IMR-90 (cell line): ENCODE measurements at regions not wholly inside any gene's neighbourhood (a gene's known extent, or its start where the extent isn't known, plus 50 kb on each side); places are given as distances from the start of the nearest gene placed in this dataset.

Experiments used
- ATAC-seq: fragments of 200-7000 bp; cut with Tn5 transposase; 2 replicates; pipeline ENCODE4 v1.9.1; 2020; ENCODE audit warnings: low read depth, mild to moderate bottlenecking, moderate library complexity
- BruUV-seq: library from RNA; stranded (reverse); fragments of 400-500 nt; replicated peaks from 2 replicates; lab custom pipeline; 2021; lab: Mats Ljungman, UMichigan
- CTCF ChIA-PET: fragments of 300-600 bp; formaldehyde crosslinking; extraction: SDS; loops from one replicate; lab custom pipeline; 2021; ENCODE audit warnings: antibody characterized with exemption; lab: Yijun Ruan, JAX
- POLR2A ChIA-PET: fragments of 300-600 bp; sonication (Branson Sonifier 250); formaldehyde crosslinking; loops from one replicate; lab custom pipeline; 2022; ENCODE audit warnings: antibody characterized with exemption; ENCODE audit not compliant: unreplicated experiment; lab: Charles Lee
- DNase-seq: peaks from one replicate; pipeline ENCODE4 v3.0.0; 2013
- H2AFZ ChIP-seq: replicated peaks from 2 replicates; pipeline ENCODE3; 2013; ENCODE audit warnings: low read length, mild to moderate bottlenecking; ENCODE audit not compliant: poor library complexity
- H2AK5ac ChIP-seq: 2 replicates; pipeline ENCODE4 v1.6.1; 2013; ENCODE audit warnings: low read depth, low read length, inconsistent platforms
- H2AK9ac ChIP-seq: replicated peaks from 2 replicates; pipeline ENCODE3; 2013; ENCODE audit warnings: mild to moderate bottlenecking, low read depth, low read length, moderate library complexity; ENCODE audit not compliant: poor library complexity
- H2BK120ac ChIP-seq: 2 replicates; pipeline ENCODE4 v1.6.1; 2013; ENCODE audit warnings: low read depth, low read length, inconsistent platforms
- H2BK15ac ChIP-seq: 3 replicates; pipeline ENCODE4 v1.6.1; 2013; ENCODE audit warnings: low read depth, low read length, inconsistent platforms
- H2BK20ac ChIP-seq: 2 replicates; pipeline ENCODE4 v1.6.1; 2013; ENCODE audit warnings: low read depth, mild to moderate bottlenecking, inconsistent platforms, low read length, moderate library complexity
- H2BK5ac ChIP-seq: 2 replicates; pipeline ENCODE4 v1.6.1; 2013; ENCODE audit warnings: mild to moderate bottlenecking, low read depth, low read length, inconsistent platforms; ENCODE audit not compliant: poor library complexity, severe bottlenecking
- H3K14ac ChIP-seq: replicated peaks from 2 replicates; pipeline ENCODE4 v1.6.1; 2013; ENCODE audit warnings: low read depth, low read length, inconsistent platforms
- H3K18ac ChIP-seq: 2 replicates; pipeline ENCODE4 v1.6.1; 2013; ENCODE audit warnings: low read depth, low read length, control low read depth
- H3K23ac ChIP-seq: 2 replicates; pipeline ENCODE4 v1.6.1; 2013; ENCODE audit warnings: low read depth, low read length, inconsistent platforms
- H3K27ac ChIP-seq: 2 replicates; pipeline ENCODE4 v1.5.1; 2013; ENCODE audit warnings: mild to moderate bottlenecking, control low read depth, low read length; ENCODE audit not compliant: insufficient read depth
- H3K27me3 ChIP-seq: 2 replicates; pipeline ENCODE4 v1.6.1; 2013; ENCODE audit warnings: low read length; ENCODE audit not compliant: control insufficient read depth, insufficient read depth
- H3K36me3 ChIP-seq: 2 replicates; pipeline ENCODE4 v1.6.1; 2013; ENCODE audit warnings: low read length, mixed read lengths; ENCODE audit not compliant: control insufficient read depth, insufficient read depth
- H3K4ac ChIP-seq: 2 replicates; pipeline ENCODE4 v1.6.1; 2013; ENCODE audit warnings: low read depth, low read length, inconsistent platforms
- H3K4me1 ChIP-seq: 2 replicates; pipeline ENCODE4 v1.6.1; 2013; ENCODE audit warnings: low read length, mixed read lengths; ENCODE audit not compliant: control insufficient read depth, insufficient read depth
- H3K4me2 ChIP-seq: 2 replicates; pipeline ENCODE4 v1.6.1; 2013; ENCODE audit warnings: low read depth, mild to moderate bottlenecking, control low read depth, low read length, moderate library complexity
- H3K4me3 ChIP-seq: 2 replicates; pipeline ENCODE4 v1.5.1; 2013; ENCODE audit warnings: low read depth, mild to moderate bottlenecking, control low read depth, low read length, moderate library complexity; ENCODE audit not compliant: insufficient read depth
- H3K56ac ChIP-seq: 2 replicates; pipeline ENCODE4 v1.6.1; 2013; ENCODE audit warnings: low read length, inconsistent platforms; ENCODE audit not compliant: insufficient read depth; ENCODE audit errors: extremely low read depth
- H3K79me1 ChIP-seq, 2 experiments: 2 replicates each; pipeline ENCODE4 v1.6.1; 2013; ENCODE audit warnings: low read length in 2 of 2, inconsistent platforms in 1 of 2, low read depth in 1 of 2
- H3K9ac ChIP-seq: 2 replicates; pipeline ENCODE4 v1.6.1; 2013; ENCODE audit warnings: low read depth, low read length, control low read depth
- H3K9me1 ChIP-seq: 2 replicates; pipeline ENCODE4 v1.6.1; 2013; ENCODE audit warnings: low read length, inconsistent platforms; ENCODE audit not compliant: insufficient read depth
- H3K9me3 ChIP-seq: 2 replicates; pipeline ENCODE4 v1.6.1; 2013; ENCODE audit warnings: low read length; ENCODE audit not compliant: control insufficient read depth, insufficient read depth
- H4K20me1 ChIP-seq: 2 replicates; pipeline ENCODE4 v1.6.1; 2013; ENCODE audit warnings: low read length, inconsistent platforms; ENCODE audit not compliant: insufficient read depth
- H4K5ac ChIP-seq: 2 replicates; pipeline ENCODE4 v1.6.1; 2013; ENCODE audit warnings: mild to moderate bottlenecking, low read depth, low read length, control low read depth
- H4K8ac ChIP-seq, 2 experiments: 2 replicates each; pipeline ENCODE4 v1.6.1; 2013; ENCODE audit warnings: low read depth in 2 of 2, low read length in 2 of 2, control low read depth in 1 of 2, inconsistent platforms in 1 of 2
- H4K91ac ChIP-seq: 2 replicates; pipeline ENCODE4 v1.6.1; 2013; ENCODE audit warnings: low read depth, low read length, inconsistent platforms; ENCODE audit not compliant: insufficient read depth
- BHLHE40 ChIP-seq: fragments of 150-350 bp; IDR thresholded peaks from 2 replicates; pipeline ENCODE4 v1.6.1; 2016; ENCODE audit warnings: mild to moderate bottlenecking, low read depth, low read length
- CEBPB ChIP-seq: IDR thresholded peaks from 2 replicates; pipeline ENCODE4 v1.6.1; 2012; ENCODE audit warnings: low read depth, low read length, improper control_type of control experiment
- CHD1 ChIP-seq: IDR thresholded peaks from 2 replicates; pipeline ENCODE4 v1.6.1; 2012; ENCODE audit warnings: low read depth, low read length, improper control_type of control experiment
- ELK1 ChIP-seq: fragments of 150-350 bp; IDR thresholded peaks from 2 replicates; pipeline ENCODE4 v1.6.1; 2016; ENCODE audit warnings: low read depth, mild to moderate bottlenecking, low read length, moderate library complexity, borderline replicate concordance
- FOS ChIP-seq: fragments of 150-350 bp; IDR thresholded peaks from 2 replicates; pipeline ENCODE4 v1.6.1; 2016; ENCODE audit warnings: low read depth, low read length
- MAFK ChIP-seq: IDR thresholded peaks from 2 replicates; pipeline ENCODE4 v1.6.1; 2012; ENCODE audit warnings: low read depth, low read length, improper control_type of control experiment
- MAZ ChIP-seq: IDR thresholded peaks from 2 replicates; pipeline ENCODE4 v1.6.1; 2012; ENCODE audit warnings: low read depth, mild to moderate bottlenecking, low read length, improper control_type of control experiment, moderate library complexity, borderline replicate concordance
- MXI1 ChIP-seq: IDR thresholded peaks from 2 replicates; pipeline ENCODE4 v1.6.1; 2012; ENCODE audit warnings: low read depth, mild to moderate bottlenecking, low read length, moderate library complexity, borderline replicate concordance
- NFE2L2 ChIP-seq: fragments of 150-350 bp; IDR thresholded peaks from 2 replicates; pipeline ENCODE4 v1.6.1; 2016; ENCODE audit warnings: low read depth, mild to moderate bottlenecking, low read length
- POLR2A ChIP-seq: IDR thresholded peaks from 2 replicates; pipeline ENCODE4 v1.6.1; 2012; ENCODE audit warnings: mild to moderate bottlenecking, low read depth, low read length
- RAD21 ChIP-seq: IDR thresholded peaks from 2 replicates; pipeline ENCODE4 v1.6.1; 2012; ENCODE audit warnings: low read length, improper control_type of control experiment
- RCOR1 ChIP-seq: IDR thresholded peaks from 2 replicates; pipeline ENCODE4 v1.6.1; 2012; ENCODE audit warnings: mild to moderate bottlenecking, low read length, improper control_type of control experiment; ENCODE audit not compliant: insufficient replicate concordance
- RFX5 ChIP-seq: IDR thresholded peaks from 2 replicates; pipeline ENCODE4 v1.8.0; 2012; ENCODE audit warnings: low read depth, mild to moderate bottlenecking, low read length, moderate library complexity
- SMC3 ChIP-seq: fragments of 150-350 bp; IDR thresholded peaks from 2 replicates; pipeline ENCODE4 v1.6.1; 2016; ENCODE audit warnings: low read depth, mild to moderate bottlenecking, antibody characterized with exemption, low read length, moderate library complexity
- USF2 ChIP-seq: fragments of 150-350 bp; IDR thresholded peaks from 2 replicates; pipeline ENCODE4 v1.6.1; 2017; ENCODE audit warnings: mild to moderate bottlenecking, antibody characterized with exemption, low read length, low read depth
- WGBS, 2 experiments: methylation state at CpG; one replicate each; pipeline versions ENCODE4 v1.1.5 to v1.1.7; 2013; ENCODE audit warnings: missing lambda C conversion rate in 2 of 2; ENCODE audit not compliant: insufficient read length in 1 of 2; ENCODE audit errors: extremely low coverage in 2 of 2; 5-methylcytosine and 5-hydroxymethylcytosine counted together
- dilution Hi-C: fragments of 300-500 bp; cut with HindIII; formaldehyde crosslinking; loops from one replicate; pipeline ENCODE4 v1.14.3; 2018; ENCODE audit warnings: low sequenced_read_pairs; ENCODE audit not compliant: unreplicated experiment
- in situ Hi-C: fragments of 300-500 bp; cut with MboI; formaldehyde crosslinking; loops from 3 replicates; pipeline ENCODE4 v1.14.3; 2019; ENCODE audit warnings: low sequenced_read_pairs, inconsistent platforms, mixed read lengths
- intact Hi-C: fragments of 100-400 bp; cut with micrococcal nuclease; formaldehyde crosslinking; loops from 2 replicates; pipeline ENCODE4 v1.10.0; 2022
- TF ChIP-seq, protein P1 (sequence below): conservative IDR thresholded peaks from 2 replicates; pipeline ENCODE4 v1.5.1; 2012; ENCODE audit warnings: mild to moderate bottlenecking, low read depth, low read length, improper control_type of control experiment

GRCh38 chr15:62643572-62643971 is 399.0 kb upstream of the TPM1 start:
- ChIA-PET CTCF (no interaction called here), POLR2A (no interaction called here)
- TF ChIP-seq, protein P1, sequence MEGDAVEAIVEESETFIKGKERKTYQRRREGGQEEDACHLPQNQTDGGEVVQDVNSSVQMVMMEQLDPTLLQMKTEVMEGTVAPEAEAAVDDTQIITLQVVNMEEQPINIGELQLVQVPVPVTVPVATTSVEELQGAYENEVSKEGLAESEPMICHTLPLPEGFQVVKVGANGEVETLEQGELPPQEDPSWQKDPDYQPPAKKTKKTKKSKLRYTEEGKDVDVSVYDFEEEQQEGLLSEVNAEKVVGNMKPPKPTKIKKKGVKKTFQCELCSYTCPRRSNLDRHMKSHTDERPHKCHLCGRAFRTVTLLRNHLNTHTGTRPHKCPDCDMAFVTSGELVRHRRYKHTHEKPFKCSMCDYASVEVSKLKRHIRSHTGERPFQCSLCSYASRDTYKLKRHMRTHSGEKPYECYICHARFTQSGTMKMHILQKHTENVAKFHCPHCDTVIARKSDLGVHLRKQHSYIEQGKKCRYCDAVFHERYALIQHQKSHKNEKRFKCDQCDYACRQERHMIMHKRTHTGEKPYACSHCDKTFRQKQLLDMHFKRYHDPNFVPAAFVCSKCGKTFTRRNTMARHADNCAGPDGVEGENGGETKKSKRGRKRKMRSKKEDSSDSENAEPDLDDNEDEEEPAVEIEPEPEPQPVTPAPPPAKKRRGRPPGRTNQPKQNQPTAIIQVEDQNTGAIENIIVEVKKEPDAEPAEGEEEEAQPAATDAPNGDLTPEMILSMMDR = no peak
- TF ChIP-seq RFX5 (no peak), ELK1 (no peak), MAZ (no peak), CHD1 (no peak), RAD21 (no peak), USF2 (no peak), NFE2L2 (no peak), MXI1 (no peak), CEBPB (no peak), FOS (no peak), POLR2A (no peak), SMC3 (no peak), RCOR1 (no peak), MAFK (no peak), BHLHE40 (no peak)
- intact Hi-C loops = no loop called here
- WGBS, 2 experiments = no CpG with 5 or more reads among the region's 4 CpGs
- H3K9me1 ChIP-seq = no peaks in the 10 kb centered on the region
- no peak overlapping the region for H3K18ac ChIP-seq
- H3K4ac ChIP-seq = no peak overlapping the region
- no peak overlapping the region for H3K4me3 ChIP-seq
- BruUV-seq = no TSS peak
- no peak overlapping the region for H4K5ac ChIP-seq
- in situ Hi-C loops = no loop called here
- no peaks in the 10 kb centered on the region for H3K9me3 ChIP-seq
- H2BK120ac ChIP-seq = no peak overlapping the region
- peaks cover 3% of the 10 kb centered on the region; the same call in 1 of the 2 replicates for H3K4me1 ChIP-seq
- H3K27me3 ChIP-seq = no peaks in the 10 kb centered on the region
- no peak overlapping the region for H2BK5ac ChIP-seq
- no peak for ATAC-seq
- H2BK15ac ChIP-seq = no peak overlapping the region
- no peak overlapping the region for H3K14ac ChIP-seq
- H3K56ac ChIP-seq = no peak overlapping the region
- H4K91ac ChIP-seq = no peak overlapping the region
- no peak for DNase-seq
- H3K27ac ChIP-seq = no peak overlapping the region
- no peak overlapping the region for H4K8ac ChIP-seq
- dilution Hi-C loops = no loop called here
- no peak overlapping the region for H3K9ac ChIP-seq
- H2AFZ ChIP-seq = no peak overlapping the region
- H3K36me3 ChIP-seq = no peaks in the 10 kb centered on the region
- no peak overlapping the region for H2BK20ac ChIP-seq
- H3K79me1 ChIP-seq = peaks cover 1 to 3% of the 10 kb centered on the region in 2 experiments; a peak in 3 of 4 replicates
- H2AK9ac ChIP-seq = no peak overlapping the region
- no peak overlapping the region for H3K4me2 ChIP-seq
- H3K23ac ChIP-seq = no peak overlapping the region
- no peaks in the 10 kb centered on the region; the same call in 1 of the 2 replicates for H4K20me1 ChIP-seq
- H2AK5ac ChIP-seq = no peak overlapping the region
